ENCODE measurements at regions not wholly inside any gene's neighbourhood (a gene's known extent, or its start where the extent isn't known, plus 50 kb on each side); places are given as distances from the start of the nearest gene placed in this dataset.

GRCh38 chr2:63721082-63721424 lies 120.6 kb upstream of the UGP2 start:
- TF ChIP-seq CTCF (IDR thresholded peaks at IDR 0.05; ENCODE audit: low read depth, low read length, poor library complexity, severe bottlenecking) (no peak), EZH2phosphoT487 (IDR thresholded peaks at IDR 0.05; ENCODE audit: borderline replicate concordance, low read length) (no peak)
